HG03432 (cell line): ENCODE measurements at regions not wholly inside any gene's neighbourhood (a gene's known extent, or its start where the extent isn't known, plus 50 kb on each side); places are given as distances from the start of the nearest gene placed in this dataset.

ENCODE experiments used
- ATAC-seq: cut with Tn5 transposase; IDR thresholded peaks from one replicate; pipeline ENCODE4 v1.9.1; 2021; ENCODE audit warnings: mild to moderate bottlenecking, moderate library complexity; ENCODE audit not compliant: unreplicated experiment

- ATAC-seq = no peak
These were observed 65.0 kb downstream of the CBLN1 start for GRCh38 chr16:49216593-49216992.

GRCh38 chr16:49213594-49213993 lies 68.0 kb downstream of the CBLN1 start:
- no peak for ATAC-seq

- ATAC-seq = no peak
These were observed 77.4 kb downstream of the CBLN1 start for GRCh38 chr16:49204191-49204590.

- ATAC-seq = no peak
These were observed 78.3 kb downstream of the CBLN1 start for GRCh38 chr16:49203361-49203760.

- ATAC-seq = no peak
These were observed 80.5 kb downstream of the CBLN1 start for GRCh38 chr16:49201118-49201517.

- no peak for ATAC-seq
These were observed 81.3 kb downstream of the CBLN1 start for GRCh38 chr16:49200223-49200820.

GRCh38 chr16:49195237-49195548 lies 86.4 kb downstream of the CBLN1 start:
- no peak for ATAC-seq

GRCh38 chr16:49194537-49195236 lies 87.0 kb downstream of the CBLN1 start:
- ATAC-seq = no peak

GRCh38 chr16:49193596-49193995 lies 88.0 kb downstream of the CBLN1 start:
- ATAC-seq = no peak

GRCh38 chr16:49189286-49189685 lies 92.4 kb downstream of the CBLN1 start:
- ATAC-seq = no peak

- ATAC-seq = no peak
These were observed 97.7 kb downstream of the CBLN1 start for GRCh38 chr16:49183911-49184310.

- ATAC-seq = no peak
These were observed 99.7 kb downstream of the CBLN1 start for GRCh38 chr16:49181791-49182518.

GRCh38 chr16:49179714-49180330 lies 101.8 kb downstream of the CBLN1 start:
- no peak for ATAC-seq

- no peak for ATAC-seq
These were observed 113.5 kb downstream of the CBLN1 start for GRCh38 chr16:49168126-49168525.

- ATAC-seq = no peak
These were observed 116.6 kb downstream of the CBLN1 start for GRCh38 chr16:49165025-49165424.

- no peak for ATAC-seq
These were observed 120.4 kb downstream of the CBLN1 start for GRCh38 chr16:49161191-49161590.

- ATAC-seq = no peak
These were observed 123.5 kb downstream of the CBLN1 start for GRCh38 chr16:49158029-49158642.

GRCh38 chr16:49150341-49150740 lies 131.3 kb downstream of the CBLN1 start:
- ATAC-seq = no peak

- no peak for ATAC-seq
These were observed 133.2 kb downstream of the CBLN1 start for GRCh38 chr16:49148410-49148809.

- ATAC-seq = no peak
These were observed 141.0 kb downstream of the CBLN1 start for GRCh38 chr16:49140618-49141017.

GRCh38 chr16:49130397-49130796 lies 151.2 kb downstream of the CBLN1 start:
- ATAC-seq = no peak
